ENCODE measurements at regions not wholly inside any gene's neighbourhood (a gene's known extent, or its start where the extent isn't known, plus 50 kb on each side); places are given as distances from the start of the nearest gene placed in this dataset.
"Not testable (repeated sequence)": the region's sequence is repeated elsewhere in the genome, so short reads cannot be mapped to it uniquely, and the experiment has no call there.

DNA sequence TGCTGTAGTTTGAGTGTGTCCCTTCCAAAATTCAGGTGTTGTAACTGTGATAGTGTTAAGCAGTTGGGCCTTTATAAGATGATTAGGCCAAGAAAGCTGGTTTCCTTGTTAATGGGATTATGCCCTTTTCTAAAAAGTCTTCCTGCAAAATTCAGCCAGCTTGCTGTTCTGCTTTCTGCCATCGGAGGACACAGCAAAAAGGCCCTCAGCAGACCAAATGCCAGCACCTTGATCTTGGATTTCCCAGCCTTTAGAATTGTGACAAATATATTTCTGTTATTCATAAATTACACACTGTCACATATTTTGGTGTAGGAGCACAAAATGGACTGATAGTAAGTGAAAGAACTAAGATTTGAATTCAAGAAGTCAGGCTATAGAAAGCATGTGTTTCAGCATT is 203.2 kb downstream of the IZUMO3 start:
- DNase-seq = no peak

GRCh38 chr9:24333629-24334028 is 212.1 kb downstream of the IZUMO3 start:
- DNase-seq = no peak

GRCh38 chr9:24298912-24299311 is 246.8 kb downstream of the IZUMO3 start:
- no peak for DNase-seq

GRCh38 chr9:24297931-24298330 is 247.8 kb downstream of the IZUMO3 start:
- DNase-seq = no peak

DNA sequence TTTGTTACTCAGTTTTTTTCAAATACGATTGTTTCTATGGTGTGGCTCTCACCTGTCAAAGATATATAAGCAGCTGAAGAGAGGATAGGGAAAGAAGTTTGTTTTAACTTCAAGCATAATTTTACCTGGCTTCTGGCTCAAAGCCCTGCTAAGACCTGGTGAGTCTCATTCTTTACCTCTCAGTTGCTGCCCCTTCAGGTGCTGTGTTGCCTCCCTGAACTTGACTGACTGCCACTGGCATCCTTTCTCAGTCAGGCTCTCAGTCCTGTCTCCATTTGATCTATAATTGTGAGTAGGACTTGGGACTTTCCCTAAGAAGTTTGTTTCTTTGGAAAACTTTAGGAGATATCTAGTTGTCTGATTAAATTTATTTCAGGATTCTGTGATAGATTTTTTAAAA is 249.6 kb downstream of the IZUMO3 start:
- no peak for DNase-seq

DNA sequence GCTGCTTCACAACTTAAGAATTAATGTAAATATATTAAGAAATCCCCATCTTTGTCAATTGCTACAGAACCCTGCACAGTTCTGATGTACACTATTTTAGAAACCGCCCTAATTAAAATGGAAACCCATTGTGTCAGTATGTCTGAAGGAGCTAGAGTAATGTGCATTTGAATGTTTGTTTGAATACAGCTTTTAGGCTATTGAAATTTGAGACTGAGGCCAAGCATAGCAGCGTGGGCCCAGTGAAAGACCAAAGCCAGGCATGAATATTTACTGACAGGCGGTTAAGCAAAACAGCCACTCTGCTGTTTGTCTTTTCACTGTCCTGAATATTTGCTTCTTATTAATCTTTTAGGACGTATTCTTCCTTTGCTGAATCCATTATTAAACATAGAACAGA is 252.3 kb downstream of the IZUMO3 start:
- no peak for DNase-seq

DNA sequence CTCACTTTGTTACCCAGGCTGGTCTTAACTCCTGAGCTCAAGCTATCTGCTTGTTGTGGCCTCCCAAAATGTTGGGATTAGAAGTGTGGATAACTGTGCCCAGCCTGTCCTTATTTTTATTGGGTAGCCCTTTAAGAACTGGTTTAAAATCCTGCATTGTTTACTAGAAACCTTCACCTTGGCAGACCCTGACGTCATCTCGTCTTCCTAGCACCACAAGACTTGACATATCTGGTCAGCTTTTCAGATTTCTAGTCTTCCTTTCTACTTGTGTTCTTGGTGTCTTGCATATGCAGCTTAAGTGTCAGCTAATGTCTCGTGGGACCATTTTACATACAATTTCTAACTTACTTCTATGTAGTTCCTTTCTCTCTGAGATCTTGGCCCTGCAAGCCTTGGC is 258.9 kb downstream of the IZUMO3 start:
- no peak for DNase-seq

GRCh38 chr9:24258626-24259025 is 287.1 kb downstream of the IZUMO3 start:
- DNase-seq = no peak

DNA sequence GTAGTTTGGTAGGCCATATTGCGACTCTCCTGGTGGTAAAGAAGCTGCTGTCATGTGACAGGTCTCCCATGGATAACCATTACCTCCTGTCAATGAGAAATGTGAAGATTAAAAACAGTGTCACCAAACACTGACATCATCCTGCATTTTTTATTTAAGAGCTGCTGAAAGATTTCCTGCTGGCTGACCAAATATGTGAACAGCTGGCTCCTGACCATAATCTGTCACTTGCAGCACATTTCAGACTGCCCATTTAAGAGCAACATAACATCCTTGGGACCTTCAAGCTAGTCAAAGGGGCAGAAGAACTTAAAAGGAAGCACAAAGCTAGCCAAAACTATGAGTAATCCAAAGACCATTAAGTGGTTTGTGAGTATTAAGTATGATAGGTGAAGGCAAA is 288.0 kb downstream of the IZUMO3 start:
- DNase-seq = peak; percentile 40

DNA sequence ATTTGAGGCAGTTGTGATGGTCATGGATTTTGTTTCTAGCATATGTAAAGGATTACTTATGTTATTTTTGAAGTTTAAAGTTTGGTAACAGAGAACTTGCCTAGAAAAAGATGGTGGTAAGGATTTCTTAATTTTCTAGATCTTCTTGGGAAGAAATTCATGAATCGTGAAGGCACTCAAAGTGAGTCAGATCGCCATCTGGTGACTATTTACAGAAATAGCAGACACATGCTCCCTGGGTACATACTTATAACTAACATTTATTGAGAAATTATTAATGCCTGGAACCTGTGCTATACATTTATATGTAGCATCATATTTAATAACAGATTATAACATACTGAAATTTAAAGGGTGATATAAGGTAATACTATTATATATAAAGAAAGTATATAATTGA is 299.7 kb downstream of the IZUMO3 start:
- DNase-seq = no peak

DNA sequence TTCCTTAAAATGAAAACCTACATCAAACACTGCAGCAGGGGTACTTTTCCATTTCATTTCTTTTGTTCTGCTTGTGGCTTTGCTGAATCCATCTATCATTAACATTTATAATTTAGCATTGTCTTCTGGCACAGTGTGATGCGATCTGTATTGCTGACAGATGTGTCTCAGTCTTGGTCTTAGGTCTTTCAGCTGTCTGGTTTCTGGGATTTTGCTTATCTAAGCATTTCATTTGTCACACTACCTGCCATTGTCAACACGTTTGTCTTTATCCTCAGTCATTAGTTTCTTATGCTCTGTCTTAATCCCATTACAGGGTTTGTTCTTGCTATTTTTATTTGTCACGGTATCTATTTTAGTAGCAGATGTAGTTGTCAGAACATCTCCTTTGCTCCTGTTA is 303.1 kb downstream of the IZUMO3 start:
- DNase-seq = no peak

- no peak for DNase-seq
Measured at GRCh38 chr9:24218656-24219055, 327.0 kb downstream of the IZUMO3 start.

GRCh38 chr9:24210641-24211040 is 335.1 kb downstream of the IZUMO3 start:
- no peak for DNase-seq

- DNase-seq = no peak
Measured at GRCh38 chr9:24189986-24190385, 355.7 kb downstream of the IZUMO3 start.

DNA sequence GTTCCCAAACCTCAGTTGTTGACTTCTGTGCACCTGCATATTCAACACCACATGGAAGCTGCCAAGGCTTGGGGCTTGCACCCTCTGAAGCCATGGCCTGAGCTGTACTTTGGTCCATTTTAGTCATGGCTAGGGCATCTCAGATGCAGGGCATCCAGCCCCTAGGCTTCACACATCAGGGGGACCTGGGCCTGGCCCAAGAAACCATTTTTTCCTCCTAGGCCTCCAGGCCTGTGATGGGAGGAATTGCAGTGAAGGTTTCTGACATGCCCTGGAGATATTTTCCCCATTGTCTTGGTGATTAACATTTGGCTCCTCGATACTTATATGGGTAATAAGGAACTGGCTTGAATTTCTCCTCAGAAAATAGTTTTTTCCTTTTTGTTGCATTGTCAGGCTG is 354.5 kb upstream of the ELAVL2 start:
- DNase-seq = not testable (repeated sequence)

- no peak for DNase-seq
Measured at GRCh38 chr9:24144796-24145195, 318.8 kb upstream of the ELAVL2 start.

- not testable (repeated sequence) for DNase-seq
Measured at GRCh38 chr9:24135072-24135471, 309.0 kb upstream of the ELAVL2 start.

GRCh38 chr9:24132244-24132643 is 306.2 kb upstream of the ELAVL2 start:
- no peak for DNase-seq

GRCh38 chr9:24127519-24127918 is 301.5 kb upstream of the ELAVL2 start:
- no peak for DNase-seq

- DNase-seq = no peak
Measured at GRCh38 chr9:24118190-24118589, 292.1 kb upstream of the ELAVL2 start.

DNA sequence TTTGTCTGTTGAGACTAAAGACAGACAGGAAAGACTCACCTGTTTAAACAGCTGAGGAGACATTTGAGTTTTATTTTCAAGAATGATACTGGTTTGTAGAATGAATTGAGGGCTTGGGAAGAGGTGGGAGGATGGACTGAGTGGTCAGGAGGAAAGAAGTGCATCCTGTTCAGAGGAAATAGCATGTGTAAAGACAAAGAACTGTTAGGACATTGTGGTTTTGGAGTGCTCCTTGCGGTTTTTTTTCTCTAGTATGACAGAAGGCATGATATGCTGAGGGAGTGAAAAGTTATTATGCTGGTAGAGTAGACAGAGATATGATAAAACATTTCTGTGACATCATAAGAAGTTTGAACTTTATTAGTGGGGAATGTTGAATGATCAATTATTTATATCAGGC is 270.7 kb upstream of the ELAVL2 start:
- DNase-seq = no peak

GRCh38 chr9:24095246-24095645 is 269.2 kb upstream of the ELAVL2 start:
- DNase-seq = no peak

GRCh38 chr9:24090566-24090965 is 264.5 kb upstream of the ELAVL2 start:
- no peak for DNase-seq

DNA sequence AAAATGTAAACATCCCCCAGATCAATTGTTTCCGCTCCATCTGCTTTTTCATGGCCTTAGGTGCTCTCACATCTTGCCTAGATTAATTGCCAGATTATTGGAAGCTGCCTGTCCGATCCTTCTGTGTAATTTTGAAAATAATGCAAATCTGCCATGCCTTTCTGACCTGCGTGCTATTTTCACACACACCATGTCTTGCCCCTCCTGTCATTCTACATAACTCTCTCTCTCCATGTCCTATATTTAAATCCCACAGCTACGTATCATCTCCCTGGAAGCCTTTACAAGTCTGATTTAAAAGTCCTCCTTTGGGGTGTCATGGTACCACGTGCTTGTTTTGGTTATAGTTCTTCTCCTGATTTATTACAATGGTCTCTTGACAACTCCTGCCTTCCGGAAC is 247.6 kb upstream of the ELAVL2 start:
- no peak for DNase-seq

- DNase-seq = peak; percentile 62
Measured at GRCh38 chr9:24073007-24073592, 247.1 kb upstream of the ELAVL2 start.

GRCh38 chr9:24071716-24072115 is 245.7 kb upstream of the ELAVL2 start:
- peak; percentile 49 for DNase-seq

All from retina (tissue), 1 donor.